ENCODE measurements at regions not wholly inside any gene's neighbourhood (a gene's known extent, or its start where the extent isn't known, plus 50 kb on each side); places are given as distances from the start of the nearest gene placed in this dataset.
"Not testable (repeated sequence)": the region's sequence is repeated elsewhere in the genome, so short reads cannot be mapped to it uniquely, and the experiment has no call there.

- no peaks in the 10 kb centered on the region for H3K4me1 ChIP-seq (ENCODE audit: control insufficient read depth in 5 of 5, insufficient read depth in 5 of 5, low read length in 5 of 5)
- ATAC-seq (ENCODE audit: insufficient read depth, low FRiP score) (no peak), DNase-seq (no peak)
- no peaks in the 10 kb centered on the region for H3K27me3 ChIP-seq (ENCODE audit: control insufficient read depth in 3 of 3, insufficient read depth in 3 of 3, low read length in 2 of 3)
- no peak overlapping the region for H3K27ac ChIP-seq (ENCODE audit: low read depth in 1 of 2, low read length in 1 of 2)
- H3K9ac ChIP-seq (ENCODE audit: insufficient read depth in 1 of 2, low read length in 2 of 2), result no peak overlapping the region
- no peaks in the 10 kb centered on the region for H3K36me3 ChIP-seq (ENCODE audit: control insufficient read depth in 4 of 4, insufficient read depth in 4 of 4, low read length in 4 of 4)
- no peak for TF ChIP-seq CTCF (IDR thresholded peaks at IDR 0.05; ENCODE audit: control extremely low read depth, extremely low read depth)
- 20 to 51% methylated on average over 1 of the region's 1 CpG for WGBS, 2 donors
- H3K9me3 ChIP-seq (ENCODE audit: control insufficient read depth in 4 of 4, insufficient read depth in 3 of 4, low read length in 3 of 4), result peaks cover 0 to 9% (median 0%) of the 10 kb centered on the region in 4 donors
- H3K4me3 ChIP-seq, result no peak overlapping the region
Measured at GRCh38 chr2:123853161-123853560, 171.9 kb upstream of the CNTNAP5 start.

- not testable (repeated sequence) for H3K27ac ChIP-seq (ENCODE audit: low read depth in 1 of 2, low read length in 1 of 2); H3K9ac ChIP-seq (ENCODE audit: insufficient read depth in 1 of 2, low read length in 2 of 2); DNase-seq; H3K27me3 ChIP-seq (ENCODE audit: control insufficient read depth in 3 of 3, insufficient read depth in 3 of 3, low read length in 2 of 3); H3K36me3 ChIP-seq (ENCODE audit: control insufficient read depth in 4 of 4, insufficient read depth in 4 of 4, low read length in 4 of 4); H3K4me1 ChIP-seq (ENCODE audit: control insufficient read depth in 5 of 5, insufficient read depth in 5 of 5, low read length in 5 of 5); H3K9me3 ChIP-seq (ENCODE audit: control insufficient read depth in 4 of 4, insufficient read depth in 3 of 4, low read length in 3 of 4); ATAC-seq (ENCODE audit: insufficient read depth, low FRiP score); H3K4me3 ChIP-seq
Measured at GRCh38 chr2:123859031-123859430, 166.1 kb upstream of the CNTNAP5 start.

GRCh38 chr2:123864416-123864815 lies 160.7 kb upstream of the CNTNAP5 start:
- no peaks in the 10 kb centered on the region for H3K9me3 ChIP-seq (ENCODE audit: control insufficient read depth in 4 of 4, insufficient read depth in 3 of 4, low read length in 3 of 4)
- H3K27ac ChIP-seq (ENCODE audit: low read depth in 1 of 2, low read length in 1 of 2), result no peak overlapping the region
- no peak for TF ChIP-seq CTCF (IDR thresholded peaks at IDR 0.05; ENCODE audit: control extremely low read depth, extremely low read depth)
- H3K4me3 ChIP-seq, result no peak overlapping the region
- WGBS, 2 donors, result 56 to 84% methylated on average over 1 of the region's 1 CpG
- ATAC-seq (ENCODE audit: insufficient read depth, low FRiP score) (no peak), DNase-seq (peak in 1 of 3 donors; percentile 3)
- H3K4me1 ChIP-seq (ENCODE audit: control insufficient read depth in 5 of 5, insufficient read depth in 5 of 5, low read length in 5 of 5), result no peaks in the 10 kb centered on the region
- H3K27me3 ChIP-seq (ENCODE audit: control insufficient read depth in 3 of 3, insufficient read depth in 3 of 3, low read length in 2 of 3), result no peaks in the 10 kb centered on the region
- no peak overlapping the region for H3K9ac ChIP-seq (ENCODE audit: insufficient read depth in 1 of 2, low read length in 2 of 2)
- H3K36me3 ChIP-seq (ENCODE audit: control insufficient read depth in 4 of 4, insufficient read depth in 4 of 4, low read length in 4 of 4), result no peaks in the 10 kb centered on the region

GRCh38 chr2:123870206-123870880 lies 154.7 kb upstream of the CNTNAP5 start:
- Histone ChIP-seq H3K27ac (ENCODE audit: low read depth in 1 of 2, low read length in 1 of 2) (no peak overlapping the region), H3K27me3 (ENCODE audit: control insufficient read depth in 3 of 3, insufficient read depth in 3 of 3, low read length in 2 of 3) (peaks cover 0 to 2% (median 0%) of the 10 kb centered on the region in 3 donors), H3K9ac (ENCODE audit: insufficient read depth in 1 of 2, low read length in 2 of 2) (no peak overlapping the region), H3K9me3 (ENCODE audit: control insufficient read depth in 4 of 4, insufficient read depth in 3 of 4, low read length in 3 of 4) (no peaks in the 10 kb centered on the region), H3K4me1 (ENCODE audit: control insufficient read depth in 5 of 5, insufficient read depth in 5 of 5, low read length in 5 of 5) (no peaks in the 10 kb centered on the region), H3K36me3 (ENCODE audit: control insufficient read depth in 4 of 4, insufficient read depth in 4 of 4, low read length in 4 of 4) (no peaks in the 10 kb centered on the region), H3K4me3 (no peak overlapping the region)
- no peak for ATAC-seq (ENCODE audit: insufficient read depth, low FRiP score)
- 77 to 91% methylated on average over 6 of the region's 6 CpGs for WGBS, 2 donors
- DNase-seq, result no peak
- TF ChIP-seq CTCF (IDR thresholded peaks at IDR 0.05; ENCODE audit: control extremely low read depth, extremely low read depth), result no peak
